H9 (cell line): ENCODE measurements at regions not wholly inside any gene's neighbourhood (a gene's known extent, or its start where the extent isn't known, plus 50 kb on each side); places are given as distances from the start of the nearest gene placed in this dataset.

Experiments used
- DNase-seq: peaks from one replicate; pipeline ENCODE4 v3.0.0-alpha.2; 2017
- H2AFZ ChIP-seq: one replicate; pipeline ENCODE4 v1.6.1; 2013; ENCODE audit warnings: mild to moderate bottlenecking, low read length, control low read depth, moderate library complexity
- H2AK5ac ChIP-seq: 2 replicates; pipeline ENCODE4 v1.6.1; 2013; ENCODE audit warnings: low read length, control low read depth, mixed read lengths; ENCODE audit not compliant: insufficient read length
- H2BK120ac ChIP-seq: one replicate; pipeline ENCODE4 v1.6.1; 2013; ENCODE audit warnings: low read depth, mild to moderate bottlenecking, low read length, control low read depth, inconsistent platforms; ENCODE audit not compliant: poor library complexity, severe bottlenecking
- H2BK12ac ChIP-seq: 2 replicates; pipeline ENCODE4 v1.6.1; 2013; ENCODE audit warnings: low read length, control low read depth, mixed read lengths, low read depth; ENCODE audit not compliant: insufficient read length
- H2BK15ac ChIP-seq: 2 replicates; pipeline ENCODE4 v1.6.1; 2013; ENCODE audit warnings: low read depth, low read length, control low read depth
- H2BK20ac ChIP-seq: one replicate; pipeline ENCODE4 v1.6.1; 2013; ENCODE audit warnings: low read depth, mild to moderate bottlenecking, low read length, control low read depth, inconsistent platforms; ENCODE audit not compliant: poor library complexity, severe bottlenecking
- H2BK5ac ChIP-seq: 2 replicates; pipeline ENCODE4 v1.6.1; 2013; ENCODE audit warnings: low read length, control low read depth, mixed read lengths; ENCODE audit not compliant: insufficient read length
- H3K14ac ChIP-seq: 2 replicates; pipeline ENCODE4 v1.6.1; 2013; ENCODE audit warnings: low read length, control low read depth; ENCODE audit not compliant: insufficient read depth
- H3K18ac ChIP-seq: 2 replicates; pipeline ENCODE4 v1.6.1; 2013; ENCODE audit warnings: low read depth, mild to moderate bottlenecking, mixed read lengths, low read length, control low read depth; ENCODE audit not compliant: insufficient read length
- H3K23ac ChIP-seq: 2 replicates; pipeline ENCODE4 v1.6.1; 2013; ENCODE audit warnings: low read length, control low read depth, mixed read lengths, low read depth; ENCODE audit not compliant: insufficient read length
- H3K23me2 ChIP-seq: 2 replicates; pipeline ENCODE4 v1.6.1; 2013; ENCODE audit warnings: low read depth, mild to moderate bottlenecking, mixed read lengths, low read length, control low read depth; ENCODE audit not compliant: insufficient read length, poor library complexity, severe bottlenecking
- H3K27ac ChIP-seq: 2 replicates; pipeline ENCODE4 v1.5.1; 2013; ENCODE audit warnings: low read length, control low read depth, mixed read lengths, low read depth; ENCODE audit not compliant: insufficient read length
- H3K27me3 ChIP-seq: 2 replicates; pipeline ENCODE4 v1.6.1; 2013; ENCODE audit warnings: low read length, control low read depth, inconsistent platforms; ENCODE audit not compliant: insufficient read depth
- H3K4ac ChIP-seq: 2 replicates; pipeline ENCODE4 v1.6.1; 2013; ENCODE audit warnings: low read depth, mild to moderate bottlenecking, control low read depth, inconsistent platforms, low read length, moderate library complexity
- H3K4me1 ChIP-seq: 2 replicates; pipeline ENCODE4 v1.6.1; 2013; ENCODE audit warnings: low read length, control low read depth, inconsistent platforms; ENCODE audit not compliant: insufficient read depth
- H3K4me2 ChIP-seq: 2 replicates; pipeline ENCODE4 v1.6.1; 2013; ENCODE audit warnings: low read length, control low read depth, mixed read lengths; ENCODE audit not compliant: insufficient read length, insufficient read depth
- H3K56ac ChIP-seq: 2 replicates; pipeline ENCODE4 v1.6.1; 2013; ENCODE audit warnings: low read depth, mild to moderate bottlenecking, mixed read lengths, low read length, control low read depth; ENCODE audit not compliant: insufficient read length
- H3K79me1 ChIP-seq: 2 replicates; pipeline ENCODE4 v1.6.1; 2013; ENCODE audit warnings: low read depth, mild to moderate bottlenecking, moderate library complexity, low read length, control low read depth, inconsistent platforms; ENCODE audit not compliant: insufficient read depth, poor library complexity, severe bottlenecking
- H3K79me2 ChIP-seq: 2 replicates; pipeline ENCODE4 v1.6.1; 2013; ENCODE audit warnings: low read length, control low read depth, inconsistent platforms; ENCODE audit not compliant: insufficient read depth
- H3K9ac ChIP-seq: 2 replicates; pipeline ENCODE4 v1.6.1; 2013; ENCODE audit warnings: low read length, control low read depth, mixed read lengths; ENCODE audit not compliant: insufficient read length; ENCODE audit errors: extremely low read depth
- H3K9me3 ChIP-seq: one replicate; pipeline ENCODE4 v1.6.1; 2013; ENCODE audit warnings: low read depth, low read length, inconsistent platforms; ENCODE audit not compliant: control insufficient read depth
- H3T11ph ChIP-seq: one replicate; pipeline ENCODE4 v1.6.1; 2013; ENCODE audit warnings: mild to moderate bottlenecking, low read length, control low read depth, inconsistent platforms
- H4K20me1 ChIP-seq: one replicate; pipeline ENCODE4 v1.6.1; 2013; ENCODE audit not compliant: control insufficient read depth, insufficient read length, insufficient read depth
- H4K5ac ChIP-seq: 2 replicates; pipeline ENCODE4 v1.6.1; 2013; ENCODE audit warnings: low read depth, mild to moderate bottlenecking, mixed read lengths, low read length, control low read depth; ENCODE audit not compliant: insufficient read length
- H4K8ac ChIP-seq: replicated peaks from 2 replicates; pipeline ENCODE4 v1.6.1; 2013; ENCODE audit warnings: low read length, control low read depth, mixed read lengths, low read depth; ENCODE audit not compliant: insufficient read length
- H4K91ac ChIP-seq: 2 replicates; pipeline ENCODE4 v1.6.1; 2013; ENCODE audit warnings: low read depth, mild to moderate bottlenecking, moderate library complexity, mixed read lengths, low read length, control low read depth; ENCODE audit not compliant: insufficient read length
- H3K27ac Mint-ChIP-seq, 3 experiments: 2 replicates in 2 of 3; 3 replicates in 1 of 3; pipeline ENCODE4 v1.8.0; 2020 to 2021; ENCODE audit warnings: mixed read lengths in 3 of 3, mild to moderate bottlenecking in 1 of 3, moderate library complexity in 1 of 3
- H3K27me3 Mint-ChIP-seq: 2 replicates; pipeline ENCODE4 v1.8.0; 2021; ENCODE audit warnings: low read depth, mild to moderate bottlenecking, moderate library complexity, mixed read lengths
- H3K36me3 Mint-ChIP-seq, 3 experiments: 2 replicates in 2 of 3; 3 replicates in 1 of 3; pipeline ENCODE4 v1.8.0; 2020 to 2021; ENCODE audit warnings: low read depth in 3 of 3, mixed read lengths in 3 of 3; ENCODE audit not compliant: insufficient read depth in 1 of 3
- H3K4me1 Mint-ChIP-seq, 2 experiments: 2 replicates each; pipeline ENCODE4 v1.8.0; 2020; ENCODE audit warnings: mixed read lengths in 2 of 2
- H3K4me3 Mint-ChIP-seq, 2 experiments: 2 replicates in 1 of 2; 3 replicates in 1 of 2; pipeline ENCODE4 v1.8.0; 2020 to 2021; ENCODE audit warnings: mild to moderate bottlenecking in 2 of 2, mixed read lengths in 2 of 2, moderate library complexity in 1 of 2
- H3K9me3 Mint-ChIP-seq, 2 experiments: 2 replicates in 1 of 2; 3 replicates in 1 of 2; pipeline ENCODE4 v1.8.0; 2020; ENCODE audit warnings: mild to moderate bottlenecking in 2 of 2, mixed read lengths in 2 of 2, moderate library complexity in 1 of 2
- CTCF ChIP-seq: fragments of 200-600 bp; sonication (generic); conservative IDR thresholded peaks from 3 replicates; pipeline ENCODE4 v1.8.0; 2021; ENCODE audit warnings: antibody characterized with exemption, mild to moderate bottlenecking
- WGBS: extraction: QIAGEN DNeasy Blood & Tissue Kit; methylation state at CpG from one replicate; pipeline ENCODE4 v1.1.7; 2013; ENCODE audit warnings: missing lambda C conversion rate, low lambda C conversion rate, mixed read lengths; ENCODE audit not compliant: insufficient read length; ENCODE audit errors: extremely low coverage; 5-methylcytosine and 5-hydroxymethylcytosine counted together

- Mint-ChIP-seq H3K9me3 (no peaks in the 10 kb centered on the region), H3K27me3 (peaks cover 93% of the 10 kb centered on the region), H3K27ac (no peak overlapping the region), H3K4me1 (peaks cover 19 to 29% of the 10 kb centered on the region in 2 experiments), H3K36me3 (no peaks in the 10 kb centered on the region), H3K4me3 (no peak overlapping the region)
- WGBS, result no CpG with 5 or more reads among the region's 5 CpGs
- Histone ChIP-seq H3K14ac (no peak overlapping the region; the same call in 1 of the 2 replicates), H4K5ac (no peak overlapping the region), H3K27me3 (peaks cover under 1% of the 10 kb centered on the region; the same call in 1 of the 2 replicates), H3K56ac (no peak overlapping the region), H3K4ac (no peak overlapping the region), H2AFZ (no peak overlapping the region), H2BK120ac (no peak overlapping the region), H3K79me1 (no peaks in the 10 kb centered on the region), H3K4me1 (no peaks in the 10 kb centered on the region), H3K27ac (no peak overlapping the region), H4K91ac (no peak overlapping the region), H2BK15ac (no peak overlapping the region), H4K8ac (no peak overlapping the region), H3K9me3 (no peaks in the 10 kb centered on the region), H4K20me1 (no peaks in the 10 kb centered on the region), H2AK5ac (no peak overlapping the region), H3K23ac (no peak overlapping the region), H3K18ac (no peak overlapping the region), H2BK12ac (no peak overlapping the region), H3K23me2 (no peaks in the 10 kb centered on the region), H3K79me2 (no peaks in the 10 kb centered on the region), H2BK5ac (no peak overlapping the region), H3K4me2 (no peak overlapping the region), H3T11ph (no peak overlapping the region), H3K9ac (no peak overlapping the region), H2BK20ac (no peak overlapping the region)
- no peak for DNase-seq
- TF ChIP-seq CTCF, result no peak
Measured at GRCh38 chr11:116589402-116589801, 183.4 kb downstream of the BUD13 start.
